Activated CD4-positive, alpha-beta T cell treated with anti-CD3 and anti-CD28 coated beads, Interleukin-2, amount 10 ng/mL, durations not matched to agents 24 days and 14 days (primary cell): ENCODE measurements at regions not wholly inside any gene's neighbourhood (a gene's known extent, or its start where the extent isn't known, plus 50 kb on each side); places are given as distances from the start of the nearest gene placed in this dataset.
"Not testable (repeated sequence)": the region's sequence is repeated elsewhere in the genome, so short reads cannot be mapped to it uniquely, and the experiment has no call there.

Experiments used
- DNase-seq: peaks from one replicate; pipeline ENCODE4 v3.0.0; 2022
- H3K27ac Mint-ChIP-seq: one replicate; pipeline ENCODE4 v1.8.0; 2022; ENCODE audit warnings: mild to moderate bottlenecking, mixed read lengths
- H3K27me3 Mint-ChIP-seq: one replicate; pipeline ENCODE4 v1.8.0; 2022; ENCODE audit warnings: mixed read lengths
- H3K36me3 Mint-ChIP-seq: one replicate; pipeline ENCODE4 v1.8.0; 2022; ENCODE audit warnings: low read depth, mild to moderate bottlenecking, mixed read lengths
- H3K4me1 Mint-ChIP-seq: one replicate; pipeline ENCODE4 v1.8.0; 2021; ENCODE audit warnings: mixed read lengths
- H3K4me3 Mint-ChIP-seq: one replicate; pipeline ENCODE4 v1.8.0; 2022; ENCODE audit warnings: mild to moderate bottlenecking, moderate library complexity, mixed read lengths
- H3K9me3 Mint-ChIP-seq: one replicate; pipeline ENCODE4 v1.8.0; 2021; ENCODE audit warnings: mixed read lengths
- intact Hi-C: fragments of 100-400 bp; cut with micrococcal nuclease; formaldehyde crosslinking; loops from one replicate; pipeline ENCODE4 v1.15.1; 2023

DNA sequence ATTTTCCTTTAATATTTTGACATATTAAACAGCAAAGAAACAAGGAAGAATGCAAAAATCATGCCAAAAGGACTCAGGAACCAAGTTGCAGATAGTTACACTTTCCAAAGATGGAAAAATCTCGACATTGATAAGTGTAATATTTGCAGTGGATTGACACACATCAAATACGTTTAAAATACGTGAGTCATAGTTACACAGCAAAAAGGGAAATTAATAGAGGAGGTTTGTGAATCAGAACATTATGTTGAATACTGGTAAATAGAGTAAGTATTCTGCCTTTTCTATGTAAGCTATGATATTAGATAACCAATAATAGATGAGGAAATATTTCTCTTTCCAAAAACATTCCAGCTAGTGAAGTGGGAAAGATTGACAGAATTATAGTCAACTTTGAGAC lies 1761.3 kb upstream of the IGFBP7 start:
- Mint-ChIP-seq H3K9me3 (no peaks in the 10 kb centered on the region), H3K27me3 (no peaks in the 10 kb centered on the region), H3K27ac (no peak overlapping the region), H3K4me1 (no peaks in the 10 kb centered on the region), H3K4me3 (no peak overlapping the region), H3K36me3 (no peaks in the 10 kb centered on the region)
- intact Hi-C loops = no loop called here
- DNase-seq = no peak

DNA sequence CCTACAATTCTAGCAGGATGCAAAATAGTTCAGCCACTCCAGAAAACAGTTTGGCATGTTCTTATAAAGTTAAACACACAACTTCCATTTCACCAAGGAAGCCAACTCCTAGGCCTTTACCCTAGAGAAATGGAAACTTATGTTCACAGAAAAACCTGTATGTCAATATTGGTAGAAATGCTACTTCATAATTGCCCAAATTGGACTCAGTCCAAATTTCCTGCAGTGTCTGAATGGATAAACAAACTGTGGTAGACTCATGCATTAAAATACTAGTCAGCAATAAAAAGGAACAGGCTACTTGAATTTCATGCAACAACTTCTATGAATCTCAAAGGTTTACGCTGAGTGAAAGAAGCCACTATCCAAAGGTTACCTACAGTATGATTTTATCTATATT lies 1738.8 kb upstream of the IGFBP7 start:
- Mint-ChIP-seq H3K9me3 (peaks cover 4% of the 10 kb centered on the region), H3K36me3 (no peaks in the 10 kb centered on the region), H3K4me3 (no peak overlapping the region), H3K27ac (no peak overlapping the region), H3K27me3 (no peaks in the 10 kb centered on the region), H3K4me1 (no peaks in the 10 kb centered on the region)
- DNase-seq = no peak
- intact Hi-C loops = no loop called here

DNA sequence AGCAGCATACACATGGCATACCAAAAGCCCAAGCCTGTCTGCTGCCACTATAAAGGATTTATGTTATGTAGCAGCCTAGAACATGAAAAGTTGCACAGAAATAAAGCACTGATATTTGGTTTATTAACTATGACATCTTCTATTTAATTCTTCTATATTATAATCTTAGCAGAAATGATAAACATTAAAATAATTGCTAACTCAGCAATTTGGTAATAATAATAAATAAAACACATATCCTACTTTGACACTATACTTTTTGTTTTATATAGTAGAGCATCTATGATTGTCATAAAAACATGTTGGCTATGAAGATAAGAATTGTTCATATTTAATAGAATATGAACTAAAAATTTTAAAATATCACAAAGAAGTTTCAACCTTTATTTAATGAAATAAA lies 1733.3 kb upstream of the IGFBP7 start:
- Mint-ChIP-seq H3K27me3 (no peaks in the 10 kb centered on the region), H3K4me1 (no peaks in the 10 kb centered on the region), H3K9me3 (peaks cover 4% of the 10 kb centered on the region), H3K27ac (no peak overlapping the region), H3K36me3 (no peaks in the 10 kb centered on the region), H3K4me3 (no peak overlapping the region)
- intact Hi-C loops = no loop called here
- DNase-seq = no peak

DNA sequence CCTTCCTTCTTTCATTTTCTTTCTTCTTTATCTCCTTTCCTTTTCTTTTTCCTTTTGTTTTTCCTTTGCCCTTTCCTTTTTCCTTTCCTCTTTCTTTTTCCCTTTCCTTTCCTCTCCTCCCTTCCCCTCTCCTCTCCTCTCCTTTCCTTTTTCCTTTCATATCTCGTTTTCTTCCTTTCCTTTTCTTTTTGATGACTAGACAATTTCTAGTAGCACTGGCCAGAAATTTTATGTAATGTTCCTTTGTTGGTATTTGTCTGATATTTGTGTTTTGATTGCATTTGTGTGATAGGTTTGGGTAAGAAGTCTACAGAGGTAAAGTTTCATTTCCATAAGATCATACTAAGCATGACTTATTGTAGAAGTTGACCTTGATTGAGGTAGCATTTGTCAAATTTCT lies 1722.9 kb upstream of the IGFBP7 start:
- DNase-seq = no peak
- Mint-ChIP-seq H3K27me3 (no peaks in the 10 kb centered on the region), H3K9me3 (peaks cover 4% of the 10 kb centered on the region), H3K4me3 (no peak overlapping the region), H3K4me1 (no peaks in the 10 kb centered on the region), H3K27ac (no peak overlapping the region), H3K36me3 (no peaks in the 10 kb centered on the region)
- intact Hi-C loops = no loop called here

DNA sequence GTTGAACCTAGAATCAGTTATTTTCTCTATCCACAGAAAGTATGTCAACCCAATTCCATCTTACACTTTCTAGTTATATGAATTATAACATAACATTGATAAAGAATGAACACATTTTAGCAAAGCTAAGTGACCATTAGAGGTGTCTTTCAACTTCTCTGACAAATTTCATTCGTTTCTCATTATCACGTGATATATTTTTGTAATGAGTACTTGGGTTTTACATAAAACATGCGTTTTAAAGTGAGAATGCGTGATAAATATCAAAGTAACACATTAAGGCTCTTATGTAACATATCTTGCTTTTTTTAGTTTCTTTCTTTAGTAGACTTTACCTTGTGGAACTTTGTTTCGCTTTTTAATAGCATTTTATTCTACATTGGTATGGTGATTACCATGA lies 1715.1 kb upstream of the IGFBP7 start:
- no peaks in the 10 kb centered on the region for H3K4me1 Mint-ChIP-seq
- no peak for DNase-seq
- H3K4me3 Mint-ChIP-seq = no peak overlapping the region
- H3K9me3 Mint-ChIP-seq = no peaks in the 10 kb centered on the region
- intact Hi-C loops = no loop called here
- no peaks in the 10 kb centered on the region for H3K36me3 Mint-ChIP-seq
- no peaks in the 10 kb centered on the region for H3K27me3 Mint-ChIP-seq
- H3K27ac Mint-ChIP-seq = no peak overlapping the region

DNA sequence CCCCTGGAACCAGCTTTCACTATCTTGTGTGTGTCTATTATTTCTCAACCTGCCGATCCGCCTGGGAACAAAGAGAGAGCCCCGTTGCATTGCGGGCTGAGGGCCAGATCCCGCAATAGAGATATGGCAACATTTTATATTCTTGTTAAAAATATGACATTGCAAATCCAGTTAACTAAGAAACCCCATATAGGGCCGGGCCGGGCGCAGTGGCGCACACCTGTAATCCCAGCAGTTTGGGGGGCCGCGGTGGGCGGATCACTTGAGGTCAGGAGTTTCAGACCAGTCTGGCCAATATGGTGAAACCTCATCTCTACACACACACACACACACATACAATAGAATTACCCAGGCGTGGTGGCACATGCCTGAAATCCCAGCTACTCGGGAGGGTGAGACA lies 1708.4 kb upstream of the IGFBP7 start:
- H3K36me3 Mint-ChIP-seq, H3K27me3 Mint-ChIP-seq, intact Hi-C loops, H3K9me3 Mint-ChIP-seq, H3K4me1 Mint-ChIP-seq, H3K27ac Mint-ChIP-seq, DNase-seq, H3K4me3 Mint-ChIP-seq: not testable (repeated sequence)

DNA sequence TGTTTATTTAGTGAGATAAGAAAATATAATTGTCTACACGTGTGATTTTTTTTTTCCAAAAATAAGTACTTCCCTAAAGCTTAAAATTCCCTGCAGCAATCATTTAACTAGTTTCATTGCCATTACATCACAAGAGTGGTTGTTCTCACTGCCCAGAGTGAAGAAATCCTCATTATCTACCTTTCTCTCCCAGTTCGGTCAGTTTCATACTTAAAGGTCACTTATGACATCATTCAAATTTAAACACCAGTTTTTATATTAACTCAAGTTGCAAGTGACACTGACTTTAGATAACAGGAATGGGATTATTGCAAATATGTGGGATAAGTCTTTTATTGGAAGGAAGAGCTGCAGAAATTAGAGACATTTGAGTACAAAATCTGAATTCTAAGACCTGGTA lies 1699.8 kb upstream of the IGFBP7 start:
- no peak for DNase-seq
- Mint-ChIP-seq H3K4me3 (no peak overlapping the region), H3K9me3 (no peaks in the 10 kb centered on the region), H3K27ac (no peak overlapping the region), H3K4me1 (no peaks in the 10 kb centered on the region), H3K27me3 (no peaks in the 10 kb centered on the region), H3K36me3 (no peaks in the 10 kb centered on the region)
- intact Hi-C loops = no loop called here

DNA sequence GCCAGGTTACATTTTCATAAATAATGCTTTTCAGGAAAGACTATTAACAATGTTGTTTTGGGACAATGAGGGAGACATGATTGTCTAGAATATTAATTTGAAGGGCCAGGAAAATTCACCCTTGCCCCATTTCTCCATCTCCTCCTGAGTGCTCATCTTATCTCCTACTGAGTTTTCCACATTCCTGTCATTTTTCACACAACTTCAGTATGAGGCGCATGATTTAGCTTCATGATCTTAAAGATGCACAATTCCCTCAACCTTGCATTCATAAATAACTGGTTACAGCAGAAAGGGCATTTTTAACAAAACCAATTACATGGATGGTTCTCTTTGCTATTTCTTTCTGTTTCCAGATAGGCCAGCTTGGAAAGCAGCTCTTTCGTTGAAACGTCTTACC lies 1699.2 kb upstream of the IGFBP7 start:
- no peaks in the 10 kb centered on the region for H3K9me3 Mint-ChIP-seq
- intact Hi-C loops = no loop called here
- no peak overlapping the region for H3K27ac Mint-ChIP-seq
- H3K4me1 Mint-ChIP-seq = no peaks in the 10 kb centered on the region
- DNase-seq = no peak
- no peaks in the 10 kb centered on the region for H3K27me3 Mint-ChIP-seq
- no peaks in the 10 kb centered on the region for H3K36me3 Mint-ChIP-seq
- no peak overlapping the region for H3K4me3 Mint-ChIP-seq

DNA sequence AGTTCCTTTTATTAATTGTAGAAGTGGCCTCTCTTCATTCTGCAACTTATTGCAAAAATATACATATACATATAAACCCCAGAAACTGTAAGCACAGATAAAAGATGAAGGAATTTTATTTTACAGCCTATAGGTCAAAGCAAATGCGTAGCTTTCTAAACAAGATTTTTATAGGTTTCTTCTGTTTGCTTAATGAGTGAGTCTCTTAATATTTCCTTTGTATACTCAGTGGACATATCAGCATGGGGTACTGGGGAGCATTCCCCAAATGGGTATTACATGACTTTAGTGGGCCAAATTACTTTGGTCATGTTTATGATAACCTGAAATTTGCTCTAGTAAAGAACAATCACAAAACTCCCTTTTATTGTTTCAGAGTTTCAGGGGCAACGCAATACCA lies 1698.6 kb upstream of the IGFBP7 start:
- H3K4me1 Mint-ChIP-seq = no peaks in the 10 kb centered on the region
- intact Hi-C loops = no loop called here
- no peaks in the 10 kb centered on the region for H3K36me3 Mint-ChIP-seq

DNA sequence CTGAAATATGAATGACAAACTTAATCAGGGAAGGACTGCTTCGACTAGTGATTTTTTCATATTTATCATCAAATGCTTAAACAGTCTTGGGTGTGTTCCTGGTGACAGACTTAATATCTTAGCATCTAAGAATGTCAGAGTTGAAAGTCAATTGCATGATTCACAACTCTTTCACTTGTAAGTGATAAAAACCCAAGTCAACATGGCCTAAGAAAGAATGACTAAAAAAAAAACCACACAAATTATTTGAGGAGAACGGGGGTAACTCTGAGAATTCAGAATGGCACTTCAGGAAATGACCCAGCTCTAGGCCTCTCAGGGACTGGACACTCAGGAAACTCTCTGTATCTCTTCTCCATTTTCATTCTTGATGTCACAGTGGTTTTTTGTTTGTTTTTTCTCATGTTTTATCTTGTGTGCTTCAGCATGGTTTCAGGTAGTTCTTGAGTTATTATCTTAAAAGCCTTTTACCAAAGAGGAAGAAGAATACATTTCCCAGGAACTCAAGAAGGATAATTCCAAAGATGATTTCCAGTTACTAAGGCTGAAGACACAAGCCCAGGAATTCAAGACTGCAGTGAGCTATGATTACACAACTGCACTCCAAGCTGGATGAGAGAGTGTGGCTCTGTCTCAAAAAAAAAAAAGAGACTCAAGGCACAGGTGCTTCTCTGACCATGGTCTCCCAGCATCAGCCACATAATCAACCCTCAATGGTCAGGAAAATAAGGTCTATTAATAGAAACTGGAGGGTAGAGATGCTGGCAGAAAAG lies 1697.8 kb upstream of the IGFBP7 start:
- Mint-ChIP-seq H3K4me3 (no peak overlapping the region), H3K27ac (no peak overlapping the region), H3K9me3 (no peaks in the 10 kb centered on the region), H3K27me3 (no peaks in the 10 kb centered on the region), H3K4me1 (no peaks in the 10 kb centered on the region), H3K36me3 (no peaks in the 10 kb centered on the region)
- intact Hi-C loops = no loop called here
- DNase-seq = no peak

More for the DNA sequence above, 1698.6 kb upstream of the IGFBP7 start:
- no peak overlapping the region for H3K27ac Mint-ChIP-seq
- H3K9me3 Mint-ChIP-seq = no peaks in the 10 kb centered on the region
- DNase-seq = no peak
- H3K27me3 Mint-ChIP-seq = no peaks in the 10 kb centered on the region
- no peak overlapping the region for H3K4me3 Mint-ChIP-seq

DNA sequence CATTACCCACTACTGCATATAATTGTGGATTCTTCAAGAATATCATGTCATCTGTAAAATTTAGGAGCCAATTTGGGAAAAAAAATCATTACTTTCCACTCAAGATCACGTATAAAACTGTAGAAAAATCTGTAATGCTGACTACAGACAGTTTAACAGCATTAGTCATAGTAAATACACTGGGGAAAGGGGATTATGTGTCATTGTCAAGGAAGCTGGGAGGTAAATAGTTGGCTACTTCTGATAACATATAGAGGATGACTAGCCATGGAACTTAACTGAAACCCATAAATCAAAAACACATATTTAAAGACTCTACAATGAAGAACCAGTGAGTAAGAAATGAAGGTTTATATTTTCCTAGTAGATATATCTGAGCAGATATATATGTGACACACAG lies 1666.4 kb upstream of the IGFBP7 start:
- no peak overlapping the region for H3K27ac Mint-ChIP-seq
- no peaks in the 10 kb centered on the region for H3K36me3 Mint-ChIP-seq
- DNase-seq = no peak
- no peaks in the 10 kb centered on the region for H3K27me3 Mint-ChIP-seq
- H3K9me3 Mint-ChIP-seq = no peaks in the 10 kb centered on the region
- H3K4me3 Mint-ChIP-seq = no peak overlapping the region
- H3K4me1 Mint-ChIP-seq = no peaks in the 10 kb centered on the region
- intact Hi-C loops = no loop called here

DNA sequence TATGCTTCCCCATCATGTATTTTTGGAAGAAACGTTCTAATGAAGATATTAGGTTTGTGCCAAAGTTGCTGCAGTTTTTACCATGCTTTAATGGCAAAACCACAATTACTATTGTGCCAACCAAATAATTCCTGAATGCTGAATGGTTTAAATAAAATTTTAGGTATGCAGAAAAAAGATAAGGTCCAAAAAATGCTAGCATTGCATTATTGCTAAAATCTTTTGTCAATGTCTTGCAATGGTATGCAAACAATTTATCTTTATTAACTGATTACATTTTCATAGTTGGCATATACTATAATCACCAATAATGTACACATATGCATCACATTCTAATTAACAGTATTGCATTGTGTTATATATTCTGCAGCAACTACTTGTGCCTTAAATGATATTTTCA lies 1657.4 kb upstream of the IGFBP7 start:
- H3K27ac Mint-ChIP-seq = no peak overlapping the region
- H3K36me3 Mint-ChIP-seq = no peaks in the 10 kb centered on the region
- H3K9me3 Mint-ChIP-seq = peaks cover 7% of the 10 kb centered on the region
- DNase-seq = no peak
- no peaks in the 10 kb centered on the region for H3K4me1 Mint-ChIP-seq
- no peaks in the 10 kb centered on the region for H3K27me3 Mint-ChIP-seq
- intact Hi-C loops = no loop called here
- no peak overlapping the region for H3K4me3 Mint-ChIP-seq

DNA sequence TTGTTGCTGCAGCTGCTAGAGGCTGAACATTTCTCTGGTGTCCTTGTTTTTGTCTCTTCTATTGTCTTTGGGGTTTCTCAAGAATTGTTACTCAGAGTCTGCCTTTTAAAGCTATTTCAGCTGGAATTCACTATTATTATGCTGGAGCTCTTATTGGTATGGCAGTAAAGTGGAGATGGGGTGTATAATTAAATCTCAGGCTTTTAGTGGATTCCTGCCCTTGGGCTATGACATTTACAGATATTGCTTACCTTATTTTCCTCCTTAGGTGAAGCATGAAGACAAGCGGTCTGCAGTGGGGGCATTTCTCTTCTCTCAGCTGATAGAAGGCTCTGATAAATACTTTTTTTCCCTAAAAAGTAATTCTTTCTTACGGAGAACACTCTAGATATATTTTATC lies 1656.6 kb upstream of the IGFBP7 start:
- Mint-ChIP-seq H3K27ac (no peak overlapping the region), H3K36me3 (no peaks in the 10 kb centered on the region), H3K27me3 (no peaks in the 10 kb centered on the region), H3K4me1 (no peaks in the 10 kb centered on the region), H3K4me3 (no peak overlapping the region), H3K9me3 (peaks cover 7% of the 10 kb centered on the region)
- intact Hi-C loops = no loop called here
- no peak for DNase-seq

DNA sequence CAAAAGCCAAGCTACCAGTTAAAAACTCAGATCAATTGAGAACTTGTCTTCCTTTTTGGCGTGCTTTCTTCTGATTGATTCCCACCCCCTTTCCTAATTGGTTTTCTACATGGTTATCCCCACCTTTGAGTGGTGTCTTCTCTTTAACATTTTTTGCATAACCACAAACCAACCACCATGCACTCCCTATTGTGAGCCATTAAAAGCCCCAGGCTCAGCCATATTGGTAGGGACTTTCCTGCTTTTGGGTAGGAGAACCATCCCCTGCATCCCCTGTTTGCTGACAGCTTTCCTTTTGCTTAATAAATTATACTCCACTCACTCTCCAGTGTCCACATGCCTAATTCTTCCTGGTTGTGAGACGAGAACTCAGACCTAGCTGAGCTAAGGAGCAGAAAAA lies 1651.4 kb upstream of the IGFBP7 start:
- Mint-ChIP-seq H3K27ac (no peak overlapping the region), H3K27me3 (no peaks in the 10 kb centered on the region), H3K4me3 (no peak overlapping the region), H3K9me3 (no peaks in the 10 kb centered on the region), H3K4me1 (no peaks in the 10 kb centered on the region), H3K36me3 (no peaks in the 10 kb centered on the region)
- DNase-seq = no peak
- intact Hi-C loops = no loop called here

DNA sequence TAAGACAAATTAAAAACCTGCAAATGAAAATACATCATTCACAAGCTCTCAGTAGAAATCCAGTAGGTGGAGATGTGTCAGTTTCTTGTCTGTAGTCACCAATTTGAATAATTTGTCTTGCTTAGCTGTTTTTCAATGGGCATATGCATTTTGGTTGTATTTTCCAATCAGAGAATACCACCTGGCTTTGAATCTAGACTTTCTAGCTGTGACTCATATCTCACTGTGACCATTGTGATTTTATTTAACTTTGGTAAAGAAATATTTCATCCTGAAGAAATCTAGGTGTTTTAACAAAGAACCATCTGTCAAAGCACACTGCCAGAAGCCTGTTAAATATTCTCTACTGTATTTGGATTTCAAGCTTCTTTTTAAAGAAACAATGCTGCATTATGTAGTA lies 1650.6 kb upstream of the IGFBP7 start:
- no peak for DNase-seq

More for the DNA sequence above, 1650.6 kb upstream of the IGFBP7 start:
- Mint-ChIP-seq H3K4me1 (no peaks in the 10 kb centered on the region), H3K27ac (no peak overlapping the region), H3K36me3 (no peaks in the 10 kb centered on the region), H3K4me3 (no peak overlapping the region), H3K27me3 (no peaks in the 10 kb centered on the region), H3K9me3 (no peaks in the 10 kb centered on the region)
- intact Hi-C loops = no loop called here
